Uterus (tissue), 3 donors: ENCODE measurements at regions not wholly inside any gene's neighbourhood (a gene's known extent, or its start where the extent isn't known, plus 50 kb on each side); places are given as distances from the start of the nearest gene placed in this dataset.

Source experiments
- DNase-seq, 2 donors: peaks; one replicate each; pipeline ENCODE4 v3.0.0-alpha.2; 2019 to 2020
- H3K27ac ChIP-seq, 2 donors: fragments of 200-600 bp; sonication (generic); 1 replicate in 1 of 2; 2 replicates in 1 of 2; pipeline ENCODE4 v1.5.1; 2016 to 2018
- H3K27me3 ChIP-seq, 2 donors: fragments of 200-600 bp; sonication (generic); one replicate each; pipeline ENCODE4 v1.5.1; 2018 to 2019; ENCODE audit warnings: control low read depth in 1 of 2
- H3K36me3 ChIP-seq, 2 donors: fragments of 200-600 bp; sonication (generic); one replicate each; pipeline ENCODE4 v1.5.1; 2019; ENCODE audit warnings: control low read depth in 1 of 2
- H3K4me1 ChIP-seq, 2 donors: fragments of 200-600 bp; sonication (generic); one replicate each; pipeline ENCODE4 v1.5.1; 2018 to 2019; ENCODE audit warnings: control low read depth in 1 of 2
- H3K4me3 ChIP-seq, 2 donors: fragments of 200-600 bp; sonication (generic); 1 replicate in 1 of 2; 2 replicates in 1 of 2; pipeline ENCODE4 v1.5.1; 2018 to 2019; ENCODE audit warnings: mild to moderate bottlenecking in 1 of 2
- H3K9me3 ChIP-seq, 2 donors: fragments of 200-600 bp; sonication (generic); one replicate each; pipeline ENCODE4 v1.5.1; 2019; ENCODE audit warnings: control low read depth in 1 of 2
- CTCF ChIP-seq, 4 experiments: fragments of 200-600 bp in 2 of 4; fragments of 450-650 bp in 2 of 4; sonication (generic) in 2 of 4; IDR thresholded peaks; one replicate each; pipeline ENCODE4 v1.5.1; 2016 to 2019; ENCODE audit warnings: antibody characterized with exemption in 4 of 4, mild to moderate bottlenecking in 2 of 4, moderate library complexity in 1 of 4
- POLR2A ChIP-seq, 2 donors: fragments of 450-650 bp; IDR thresholded peaks; one replicate each; pipeline ENCODE4 v1.6.1; 2016; ENCODE audit warnings: antibody characterized with exemption in 2 of 2, mild to moderate bottlenecking in 1 of 2, moderate library complexity in 1 of 2
- intact Hi-C: fragments of 100-400 bp; cut with DNase I; formaldehyde crosslinking; loops from one replicate; pipeline ENCODE4 v1.15.1; 2023; ENCODE audit warnings: low total_unique reads
- donor health status: DM: yes; HTN: yes; CAD: no.

DNA sequence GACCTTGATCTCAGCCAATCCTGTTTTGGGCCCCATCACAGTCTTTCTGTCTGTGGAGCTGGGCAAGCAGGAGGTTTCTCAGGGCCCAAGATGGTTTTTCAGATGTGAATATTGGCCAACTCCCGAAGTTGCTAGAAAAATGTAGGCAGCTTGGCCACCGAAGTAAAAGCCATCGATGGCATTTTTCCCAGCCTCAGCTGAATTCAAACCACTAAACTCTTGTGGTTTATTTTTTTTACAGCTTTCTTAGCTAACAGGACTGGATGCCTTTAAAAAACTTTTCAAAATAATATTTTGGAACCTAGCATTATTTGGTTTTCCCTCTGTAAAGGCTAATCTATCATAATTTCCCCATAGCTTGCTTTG lies 102.5 kb upstream of the ERCC6L2 start:
- intact Hi-C loops, result no loop called here
- Histone ChIP-seq H3K27me3 (no peaks in the 10 kb centered on the region), H3K4me1 (peaks cover 0 to 6% of the 10 kb centered on the region in 2 donors), H3K9me3 (no peaks in the 10 kb centered on the region), H3K36me3 (no peaks in the 10 kb centered on the region), H3K27ac (peak overlapping the region; percentile 56), H3K4me3 (no peak overlapping the region)
- TF ChIP-seq CTCF (IDR thresholded peaks at IDR 0.05) (no peak), POLR2A (IDR thresholded peaks at IDR 0.05) (no peak)
- no peak for DNase-seq

GRCh38 chr9:95772320-95773052 lies 103.0 kb upstream of the ERCC6L2 start:
- TF ChIP-seq POLR2A (IDR thresholded peaks at IDR 0.05) (no peak), CTCF (IDR thresholded peaks at IDR 0.05) (no peak)
- Histone ChIP-seq H3K27ac (peak overlapping the region; percentile 56), H3K36me3 (no peaks in the 10 kb centered on the region), H3K27me3 (no peaks in the 10 kb centered on the region), H3K4me1 (peaks cover 0 to 6% of the 10 kb centered on the region in 2 donors), H3K4me3 (no peak overlapping the region), H3K9me3 (no peaks in the 10 kb centered on the region)
- intact Hi-C loops, result no loop called here
- DNase-seq, result peak; percentile 48 to 49

GRCh38 chr9:95771556-95772246 lies 103.8 kb upstream of the ERCC6L2 start:
- peak overlapping the region in 1 of 2 donors; percentile 3 for H3K4me3 ChIP-seq
- intact Hi-C loops, result no loop called here
- H3K27ac ChIP-seq, result peak overlapping the region; percentile 56
- H3K36me3 ChIP-seq, result no peaks in the 10 kb centered on the region
- peak; percentile 22 to 30 for DNase-seq
- H3K9me3 ChIP-seq, result no peaks in the 10 kb centered on the region
- no peak for TF ChIP-seq POLR2A (IDR thresholded peaks at IDR 0.05)
- H3K27me3 ChIP-seq, result no peaks in the 10 kb centered on the region
- peaks cover 0 to 6% of the 10 kb centered on the region in 2 donors for H3K4me1 ChIP-seq

DNA sequence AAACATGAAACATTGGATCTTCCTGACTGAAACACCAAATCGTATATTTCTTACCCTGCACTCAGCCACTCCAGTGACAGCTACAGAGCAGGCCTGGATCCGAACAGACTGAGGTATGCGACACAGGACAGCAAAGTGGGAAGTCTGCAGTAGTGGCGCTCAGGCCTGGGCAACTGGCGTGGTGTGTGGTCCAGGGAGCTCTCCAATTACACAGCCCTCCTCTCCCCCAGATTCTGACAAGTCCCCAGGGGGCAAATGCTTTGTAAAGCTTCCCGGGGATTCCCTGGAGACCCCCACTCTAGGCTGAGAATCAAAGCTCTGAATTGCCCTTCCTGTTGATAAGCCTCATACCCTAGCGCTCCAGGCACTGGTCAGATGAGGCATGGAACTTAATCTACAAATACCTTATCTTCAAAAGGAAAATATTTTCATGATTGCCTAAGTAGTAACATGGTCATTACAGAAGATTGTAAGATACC lies 104.8 kb upstream of the ERCC6L2 start:
- TF ChIP-seq CTCF (IDR thresholded peaks at IDR 0.05), result no peak
- no peak for TF ChIP-seq POLR2A (IDR thresholded peaks at IDR 0.05)
- Histone ChIP-seq H3K4me3 (no peak overlapping the region), H3K36me3 (no peaks in the 10 kb centered on the region), H3K27me3 (no peaks in the 10 kb centered on the region), H3K27ac (no peak overlapping the region), H3K4me1 (peaks cover 0 to 6% of the 10 kb centered on the region in 2 donors), H3K9me3 (no peaks in the 10 kb centered on the region)
- intact Hi-C loops, result no loop called here
- no peak for DNase-seq

- no peak overlapping the region for H3K4me3 ChIP-seq
- DNase-seq, result no peak
- H3K4me1 ChIP-seq, result peaks cover 0 to 6% of the 10 kb centered on the region in 2 donors
- TF ChIP-seq CTCF (IDR thresholded peaks at IDR 0.05), result no peak
- no peak for TF ChIP-seq POLR2A (IDR thresholded peaks at IDR 0.05)
- no peak overlapping the region for H3K27ac ChIP-seq
- no peaks in the 10 kb centered on the region for H3K36me3 ChIP-seq
- H3K27me3 ChIP-seq, result no peaks in the 10 kb centered on the region
- H3K9me3 ChIP-seq, result no peaks in the 10 kb centered on the region
- intact Hi-C loops, result no loop called here
Observed at GRCh38 chr9:95769909-95770433, 105.5 kb upstream of the ERCC6L2 start.
